ENCODE measurements at regions not wholly inside any gene's neighbourhood (a gene's known extent, or its start where the extent isn't known, plus 50 kb on each side); places are given as distances from the start of the nearest gene placed in this dataset.
"Not testable (repeated sequence)": the region's sequence is repeated elsewhere in the genome, so short reads cannot be mapped to it uniquely, and the experiment has no call there.

- no peak for DNase-seq
Measured at GRCh38 chr20:12130781-12131180, 213.1 kb downstream of the BTBD3 start.

- no peak for DNase-seq
Measured at GRCh38 chr20:12133553-12133952, 215.9 kb downstream of the BTBD3 start.

- DNase-seq: not testable (repeated sequence)
Measured at GRCh38 chr20:12145951-12146350, 228.3 kb downstream of the BTBD3 start.

- no peak for DNase-seq
Measured at GRCh38 chr20:12152996-12153395, 235.3 kb downstream of the BTBD3 start.

- DNase-seq: peak; percentile 92 to 95
Measured at GRCh38 chr20:12153628-12154027, 235.9 kb downstream of the BTBD3 start.

- DNase-seq: no peak
Measured at GRCh38 chr20:12156252-12156651, 238.6 kb downstream of the BTBD3 start.

GRCh38 chr20:12159261-12159660 lies 241.6 kb downstream of the BTBD3 start:
- no peak for DNase-seq

GRCh38 chr20:12161734-12162133 lies 244.0 kb downstream of the BTBD3 start:
- DNase-seq: no peak

- no peak for DNase-seq
Measured at GRCh38 chr20:12166053-12166717, 248.5 kb downstream of the BTBD3 start.

GRCh38 chr20:12170406-12170805 lies 252.7 kb downstream of the BTBD3 start:
- DNase-seq: no peak

- peak; percentile 43 to 60 for DNase-seq
Measured at GRCh38 chr20:12171923-12172524, 254.3 kb downstream of the BTBD3 start.

- DNase-seq: no peak
Measured at GRCh38 chr20:12173347-12174012, 255.8 kb downstream of the BTBD3 start.

GRCh38 chr20:12175538-12175937 lies 257.8 kb downstream of the BTBD3 start:
- no peak for DNase-seq

GRCh38 chr20:12177657-12178293 lies 260.1 kb downstream of the BTBD3 start:
- DNase-seq: peak in 1 of 2 experiments; percentile 27

GRCh38 chr20:12179692-12180091 lies 262.0 kb downstream of the BTBD3 start:
- no peak for DNase-seq

GRCh38 chr20:12180107-12180661 lies 262.5 kb downstream of the BTBD3 start:
- DNase-seq: peak; percentile 78 to 84

- no peak for DNase-seq
Measured at GRCh38 chr20:12198281-12198680, 280.6 kb downstream of the BTBD3 start.

GRCh38 chr20:12199703-12200102 lies 282.0 kb downstream of the BTBD3 start:
- DNase-seq: no peak

- no peak for DNase-seq
Measured at GRCh38 chr20:12201289-12201991, 283.7 kb downstream of the BTBD3 start.

GRCh38 chr20:12203399-12203798 lies 285.7 kb downstream of the BTBD3 start:
- DNase-seq: no peak

GRCh38 chr20:12203981-12204380 lies 286.3 kb downstream of the BTBD3 start:
- DNase-seq: no peak

GRCh38 chr20:12207875-12208274 lies 290.2 kb downstream of the BTBD3 start:
- DNase-seq: peak; percentile 53 to 54

- no peak for DNase-seq
Measured at GRCh38 chr20:12210591-12210990, 292.9 kb downstream of the BTBD3 start.
